ENCODE measurements at regions not wholly inside any gene's neighbourhood (a gene's known extent, or its start where the extent isn't known, plus 50 kb on each side); places are given as distances from the start of the nearest gene placed in this dataset.

DNA sequence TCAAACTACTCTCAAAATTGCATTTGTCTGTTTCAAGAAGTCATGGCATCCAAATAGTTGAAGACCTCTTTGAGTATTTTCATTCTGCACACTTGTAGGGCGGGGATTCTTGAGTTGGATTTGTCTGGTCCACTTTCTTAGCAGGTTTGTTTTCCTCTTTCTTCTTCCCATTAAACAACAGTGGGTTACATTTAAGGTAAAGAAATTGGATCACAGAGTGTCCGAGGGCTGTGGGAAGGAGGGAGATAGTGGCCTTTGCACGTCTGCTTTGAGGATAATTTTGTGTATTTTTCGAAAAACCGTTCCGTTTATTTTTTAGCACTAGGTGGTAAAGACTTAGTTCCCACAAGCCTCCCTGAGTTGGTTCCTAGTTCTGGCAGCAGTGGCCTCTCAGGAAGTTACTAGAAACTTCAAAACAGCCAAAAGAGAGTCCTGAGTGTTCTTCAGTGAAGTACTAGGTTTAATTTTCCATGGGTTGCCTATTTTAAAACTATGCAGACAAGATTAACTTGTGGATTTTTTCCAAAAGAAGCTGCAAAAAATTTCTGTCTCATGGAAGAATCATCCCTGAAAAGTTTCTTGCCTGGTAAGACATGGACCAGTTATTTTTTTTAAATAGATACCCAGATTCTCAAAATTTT lies 107.9 kb downstream of the CDC42EP3 start:
- Histone ChIP-seq H3K36me3 (ENCODE audit: control insufficient read depth in 2 of 4, insufficient read depth in 4 of 4, low read length in 3 of 4) (no peaks in the 10 kb centered on the region), H3K4me2 (ENCODE audit: insufficient read depth in 1 of 2, low read depth in 2 of 2, low read length in 2 of 2) (no peak overlapping the region), H4K20me1 (replicated peaks in 1 of 2; ENCODE audit: control insufficient read depth in 1 of 2, insufficient read depth in 2 of 2, low read length in 2 of 2) (no peaks in the 10 kb centered on the region), H2AK5ac (ENCODE audit: low read depth, low read length) (no peak overlapping the region), H3K27ac (ENCODE audit: low read depth, low read length) (no peak overlapping the region), H3K23me2 (ENCODE audit: low read depth, low read length) (no peaks in the 10 kb centered on the region), H3K27me3 (replicated peaks in 1 of 4; ENCODE audit: control insufficient read depth in 3 of 4, extremely low read depth in 1 of 4, insufficient read depth in 3 of 4, low read length in 3 of 4) (no peaks in the 10 kb centered on the region), H4K91ac (replicated peaks; ENCODE audit: insufficient read length, low read length) (no peak overlapping the region), H3K4me1 (replicated peaks in 1 of 4; ENCODE audit: control insufficient read depth in 3 of 4, insufficient read depth in 4 of 4, low read length in 3 of 4) (peaks cover 0 to 3% (median 0%) of the 10 kb centered on the region in 4 experiments; a peak in 1 of 7 replicates), H3K9ac (replicated peaks in 1 of 4; ENCODE audit: extremely low read depth in 1 of 4, low read depth in 3 of 4, low read length in 3 of 4) (no peak overlapping the region), H4K8ac (ENCODE audit: extremely low read depth, insufficient read depth, low read length) (no peak overlapping the region), H3K4ac (replicated peaks; ENCODE audit: insufficient read length, low read depth, low read length) (no peak overlapping the region), H3K23ac (ENCODE audit: insufficient read length) (no peak overlapping the region), H2BK12ac (ENCODE audit: low read depth, low read length) (no peak overlapping the region), H3K9me3 (ENCODE audit: insufficient read depth in 2 of 2, low read depth in 1 of 2, low read length in 1 of 2) (0 out of 4 replicates have a peak, but pooled peaks cover 1 to 3% of the 10 kb centered on the region in 2 experiments), H3K79me1 (ENCODE audit: low read depth, low read length) (no peaks in the 10 kb centered on the region), H2BK120ac (replicated peaks; ENCODE audit: low read depth, low read length) (no peak overlapping the region), H2BK20ac (ENCODE audit: low read length) (no peak overlapping the region), H2BK5ac (ENCODE audit: low read depth, low read length) (no peak overlapping the region), H3K56ac (replicated peaks; ENCODE audit: insufficient read length, low read depth, low read length) (no peak overlapping the region), H4K5ac (ENCODE audit: insufficient read length, low read depth, low read length) (no peak overlapping the region), H3K14ac (ENCODE audit: insufficient read length) (no peak overlapping the region), H3K79me2 (ENCODE audit: control insufficient read depth in 1 of 2, insufficient read depth in 2 of 2, low read length in 2 of 2) (no peaks in the 10 kb centered on the region), H2AFZ (ENCODE audit: low read length) (no peak overlapping the region), H3K4me3 (ENCODE audit: extremely low read depth in 1 of 4, insufficient read depth in 2 of 4, low read depth in 3 of 4, low read length in 4 of 4) (no peak overlapping the region), H2BK15ac (ENCODE audit: low read length) (no peak overlapping the region), H3K18ac (ENCODE audit: extremely low read depth, low read length) (no peak overlapping the region)
- TF ChIP-seq CEBPB (IDR thresholded peaks at IDR 0.05; ENCODE audit: low read depth, low read length): no peak
- DNase-seq (ENCODE audit: low read depth in 1 of 2, low spot score in 2 of 2) (no peak), FAIRE-seq (no peak)
- POLR2A ChIA-PET (ENCODE audit: partially characterized antibody): no interaction called here
- WGBS, 2 experiments (ENCODE audit: extremely low coverage in 1 of 2, insufficient coverage in 1 of 2, insufficient read length in 1 of 2, insufficient replicate concordance in 2 of 2, low coverage in 1 of 2, low lambda C conversion rate in 2 of 2, missing lambda C conversion rate in 1 of 2): 90% methylated on average over 6 of the region's 6 CpGs; no CpG with 5 or more reads in 1 of the 2 experiments
- CTCF ChIA-PET (ENCODE audit: partially characterized antibody): interaction anchor here (1.4 kb wide), 1 partner anchor 314 kb away, joined by 3 read pairs; no protein-coding TSS in a partner anchor

All from H1 (cell line).